MM.1S (cell line): ENCODE measurements at regions not wholly inside any gene's neighbourhood (a gene's known extent, or its start where the extent isn't known, plus 50 kb on each side); places are given as distances from the start of the nearest gene placed in this dataset.

Source experiments
- DNase-seq: peaks from one replicate; pipeline ENCODE4 v3.0.0-alpha.2; 2015
- H2AFZ ChIP-seq: fragments of 300-600 bp; sonication (generic); 2 replicates; pipeline ENCODE4 v1.6.0; 2016; ENCODE audit warnings: antibody characterized with exemption, low read length
- H3F3A ChIP-seq: fragments of 300-600 bp; sonication (generic); 2 replicates; pipeline ENCODE4 v1.6.1; 2016; ENCODE audit warnings: mild to moderate bottlenecking, antibody characterized with exemption, low read length, moderate library complexity, mixed read lengths; ENCODE audit not compliant: insufficient read depth
- H3K27ac ChIP-seq: fragments of 300-600 bp; sonication (generic); 2 replicates; pipeline ENCODE4 v1.5.1; 2016; ENCODE audit warnings: mild to moderate bottlenecking, low read length
- H3K27me3 ChIP-seq: fragments of 300-600 bp; sonication (generic); replicated peaks from 2 replicates; pipeline ENCODE4 v1.6.0; 2016; ENCODE audit warnings: low read length; ENCODE audit not compliant: insufficient read depth
- H3K36me3 ChIP-seq: fragments of 300-600 bp; sonication (generic); replicated peaks from 2 replicates; pipeline ENCODE4 v1.6.1; 2016; ENCODE audit warnings: mild to moderate bottlenecking, low read length, mixed read lengths; ENCODE audit not compliant: insufficient read depth
- H3K4me1 ChIP-seq: fragments of 300-600 bp; sonication (generic); 2 replicates; pipeline ENCODE4 v1.6.1; 2016; ENCODE audit warnings: low read length, mixed read lengths
- H3K4me2 ChIP-seq: fragments of 300-600 bp; sonication (generic); 2 replicates; pipeline ENCODE4 v1.6.0; 2016; ENCODE audit warnings: low read depth, low read length
- H3K4me3 ChIP-seq: fragments of 300-600 bp; sonication (generic); 2 replicates; pipeline ENCODE4 v1.5.1; 2016; ENCODE audit warnings: low read length, mixed read lengths
- H3K79me2 ChIP-seq: fragments of 300-600 bp; sonication (generic); 2 replicates; pipeline ENCODE4 v1.6.1; 2016; ENCODE audit warnings: mixed run types, low read length, mixed read lengths
- H3K9ac ChIP-seq: fragments of 300-600 bp; sonication (generic); 2 replicates; pipeline ENCODE4 v1.6.1; 2016; ENCODE audit warnings: low read length, mixed read lengths
- H3K9me2 ChIP-seq: fragments of 300-600 bp; sonication (generic); replicated peaks from 2 replicates; pipeline ENCODE4 v1.6.1; 2016; ENCODE audit warnings: mild to moderate bottlenecking, low read length, mixed read lengths; ENCODE audit not compliant: insufficient read depth
- H3K9me3 ChIP-seq: fragments of 300-600 bp; sonication (generic); replicated peaks from 2 replicates; pipeline ENCODE4 v1.6.1; 2016; ENCODE audit warnings: mild to moderate bottlenecking, low read length, mixed read lengths; ENCODE audit not compliant: insufficient read depth
- H4K20me1 ChIP-seq: fragments of 300-600 bp; sonication (generic); 2 replicates; pipeline ENCODE4 v1.6.1; 2016; ENCODE audit warnings: mild to moderate bottlenecking, low read length, moderate library complexity, mixed read lengths; ENCODE audit not compliant: insufficient read depth
- CTCF ChIP-seq: fragments of 300-600 bp; sonication (generic); IDR thresholded peaks from 2 replicates; pipeline ENCODE4 v1.5.1; 2016; ENCODE audit warnings: antibody characterized with exemption, low read length, mixed read lengths
- EZH2 ChIP-seq: fragments of 300-600 bp; sonication (generic); optimal IDR thresholded peaks from 2 replicates; pipeline ENCODE3; 2017; ENCODE audit warnings: low read depth, mild to moderate bottlenecking, antibody characterized with exemption, low read length, mixed read lengths
- EZH2phosphoT487 ChIP-seq: fragments of 300-600 bp; sonication (generic); IDR thresholded peaks from 2 replicates; pipeline ENCODE4 v1.6.1; 2018; ENCODE audit warnings: antibody characterized with exemption, low read length

- H4K20me1 ChIP-seq = no peaks in the 10 kb centered on the region
- H2AFZ ChIP-seq = no peak overlapping the region
- no peaks in the 10 kb centered on the region for H3K9me3 ChIP-seq
- H3K79me2 ChIP-seq = no peaks in the 10 kb centered on the region
- no peaks in the 10 kb centered on the region for H3K9me2 ChIP-seq
- H3K36me3 ChIP-seq = no peaks in the 10 kb centered on the region
- H3K4me1 ChIP-seq = no peaks in the 10 kb centered on the region
- DNase-seq = no peak
- no peaks in the 10 kb centered on the region for H3K27me3 ChIP-seq
- H3K4me2 ChIP-seq = no peak overlapping the region
- TF ChIP-seq EZH2phosphoT487 (no peak), CTCF (no peak), EZH2 (no peak)
- H3K4me3 ChIP-seq = no peak overlapping the region
- no peak overlapping the region for H3K9ac ChIP-seq
- H3K27ac ChIP-seq = no peak overlapping the region
- no peaks in the 10 kb centered on the region for H3F3A ChIP-seq
These were observed 255.6 kb upstream of the DPYD start for GRCh38 chr1:98176414-98176813.

GRCh38 chr1:98172578-98172977, 251.7 kb upstream of the DPYD start:
- no peaks in the 10 kb centered on the region for H4K20me1 ChIP-seq
- no peaks in the 10 kb centered on the region for H3K79me2 ChIP-seq
- no peak overlapping the region for H3K9ac ChIP-seq
- H3K4me2 ChIP-seq = no peak overlapping the region
- H3K36me3 ChIP-seq = no peaks in the 10 kb centered on the region
- no peak overlapping the region for H2AFZ ChIP-seq
- H3K9me3 ChIP-seq = no peaks in the 10 kb centered on the region
- no peak for DNase-seq
- no peaks in the 10 kb centered on the region for H3K27me3 ChIP-seq
- TF ChIP-seq CTCF = no peak
- TF ChIP-seq EZH2phosphoT487 = no peak
- no peak for TF ChIP-seq EZH2
- no peak overlapping the region for H3K27ac ChIP-seq
- no peaks in the 10 kb centered on the region for H3K9me2 ChIP-seq
- no peaks in the 10 kb centered on the region for H3K4me1 ChIP-seq
- no peaks in the 10 kb centered on the region for H3F3A ChIP-seq
- H3K4me3 ChIP-seq = no peak overlapping the region

GRCh38 chr1:98172022-98172421, 251.2 kb upstream of the DPYD start:
- no peaks in the 10 kb centered on the region for H3K79me2 ChIP-seq
- no peak overlapping the region for H3K27ac ChIP-seq
- no peak overlapping the region for H3K9ac ChIP-seq
- no peak overlapping the region for H2AFZ ChIP-seq
- H3K4me1 ChIP-seq = no peaks in the 10 kb centered on the region
- H3K4me3 ChIP-seq = no peak overlapping the region
- H3K9me3 ChIP-seq = no peaks in the 10 kb centered on the region
- H3K36me3 ChIP-seq = no peaks in the 10 kb centered on the region
- no peak for DNase-seq
- TF ChIP-seq CTCF (no peak), EZH2 (no peak), EZH2phosphoT487 (no peak)
- H3K9me2 ChIP-seq = no peaks in the 10 kb centered on the region
- no peaks in the 10 kb centered on the region for H4K20me1 ChIP-seq
- no peaks in the 10 kb centered on the region for H3K27me3 ChIP-seq
- H3K4me2 ChIP-seq = no peak overlapping the region
- H3F3A ChIP-seq = no peaks in the 10 kb centered on the region

GRCh38 chr1:98164509-98164908, 243.7 kb upstream of the DPYD start:
- no peak overlapping the region for H3K9ac ChIP-seq
- DNase-seq = no peak
- TF ChIP-seq EZH2phosphoT487 (no peak), CTCF (no peak), EZH2 (no peak)
- H3K9me2 ChIP-seq = no peaks in the 10 kb centered on the region
- no peak overlapping the region for H3K4me2 ChIP-seq
- H3K27me3 ChIP-seq = no peaks in the 10 kb centered on the region
- H3K27ac ChIP-seq = no peak overlapping the region
- no peaks in the 10 kb centered on the region for H4K20me1 ChIP-seq
- H3K4me3 ChIP-seq = no peak overlapping the region
- H3K36me3 ChIP-seq = no peaks in the 10 kb centered on the region
- no peaks in the 10 kb centered on the region for H3K9me3 ChIP-seq
- no peaks in the 10 kb centered on the region for H3K4me1 ChIP-seq
- no peak overlapping the region for H2AFZ ChIP-seq
- no peaks in the 10 kb centered on the region for H3F3A ChIP-seq
- H3K79me2 ChIP-seq = no peaks in the 10 kb centered on the region
